GM12891 (cell line): ENCODE measurements at regions not wholly inside any gene's neighbourhood (a gene's known extent, or its start where the extent isn't known, plus 50 kb on each side); places are given as distances from the start of the nearest gene placed in this dataset.

Experiments used
- POLR2A ChIP-seq: IDR thresholded peaks from 2 replicates; pipeline ENCODE4 v1.6.1; 2011; ENCODE audit warnings: low read depth, low read length, control low read depth
- POLR2AphosphoS5 ChIP-seq: IDR thresholded peaks from 2 replicates; pipeline ENCODE4 v1.6.1; 2011; ENCODE audit warnings: low read depth, low read length, control low read depth

DNA sequence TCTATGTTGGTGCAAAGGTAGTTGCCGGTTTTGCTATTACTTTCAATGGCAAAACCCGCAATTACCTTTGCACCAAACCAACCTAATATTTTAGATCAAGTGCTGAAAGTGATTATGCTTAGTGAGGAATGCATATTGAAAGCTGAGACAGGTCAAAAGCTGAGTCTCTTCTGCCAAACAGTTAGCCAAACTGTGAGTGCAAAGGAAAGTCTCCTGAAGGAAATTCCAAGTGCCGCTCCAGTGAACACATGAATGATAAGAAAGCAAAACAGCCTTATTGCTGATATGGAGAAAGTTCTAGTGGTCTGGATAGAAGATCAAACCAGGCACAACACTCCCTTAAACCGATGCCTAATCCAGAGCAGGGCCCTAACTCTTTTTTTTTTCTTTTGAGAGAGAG lies 83.1 kb upstream of the ERRFI1 start:
- TF ChIP-seq POLR2A: no peak
- TF ChIP-seq POLR2AphosphoS5: no peak
